ENCODE measurements at regions not wholly inside any gene's neighbourhood (a gene's known extent, or its start where the extent isn't known, plus 50 kb on each side); places are given as distances from the start of the nearest gene placed in this dataset.

DNA sequence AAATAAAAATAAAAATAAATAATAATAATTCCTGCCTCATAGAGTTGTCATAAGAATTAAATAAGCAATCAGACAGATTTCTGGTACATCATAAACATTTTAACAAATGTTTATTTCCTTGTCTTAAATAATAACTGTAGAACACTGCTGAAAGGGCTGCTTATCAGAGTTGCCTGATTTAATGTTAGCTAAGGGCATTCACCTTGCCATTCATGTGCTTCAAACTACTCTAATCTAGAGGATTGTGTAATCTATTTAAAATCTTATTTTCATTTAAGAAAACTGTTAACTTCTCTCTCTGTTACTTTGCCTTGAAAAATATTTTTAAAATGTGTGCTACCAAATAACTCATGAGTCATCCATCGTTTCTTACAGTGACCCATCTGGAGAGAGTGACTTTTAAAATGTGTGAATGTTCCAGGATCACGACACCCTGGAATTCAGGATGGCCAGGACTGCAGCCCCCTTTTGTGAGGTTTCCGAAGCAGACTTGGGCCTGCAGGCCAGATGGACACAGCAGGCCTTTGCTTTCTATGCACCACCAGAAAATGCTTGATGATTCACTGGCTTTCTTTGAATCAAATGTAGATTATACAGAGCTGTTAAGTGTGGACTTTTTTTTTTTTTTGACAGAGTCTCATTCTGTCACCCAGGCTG is 109.1 kb upstream of the TNS3 start:
- no peak for DNase-seq (ENCODE audit: low spot score)

DNA sequence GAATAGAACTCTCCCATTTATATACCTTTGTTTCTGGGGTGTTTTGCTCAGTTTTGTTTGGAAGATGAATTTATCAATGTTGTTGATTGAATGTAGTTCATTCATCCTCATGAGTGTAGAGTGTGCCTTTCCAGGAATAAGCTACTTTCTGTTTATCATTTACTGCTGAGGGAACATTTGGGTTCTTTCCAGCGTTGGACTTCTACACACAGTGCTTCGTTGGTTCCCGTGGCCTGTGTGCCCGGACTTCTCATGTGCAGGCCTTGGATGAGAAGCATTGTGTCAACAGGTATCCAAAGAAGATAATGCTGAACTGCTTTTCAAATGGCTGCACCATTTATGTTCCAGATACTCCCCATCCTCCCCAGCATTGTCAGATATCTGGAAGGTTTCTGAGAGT is 107.6 kb upstream of the TNS3 start:
- DNase-seq (ENCODE audit: low spot score) = no peak

DNA sequence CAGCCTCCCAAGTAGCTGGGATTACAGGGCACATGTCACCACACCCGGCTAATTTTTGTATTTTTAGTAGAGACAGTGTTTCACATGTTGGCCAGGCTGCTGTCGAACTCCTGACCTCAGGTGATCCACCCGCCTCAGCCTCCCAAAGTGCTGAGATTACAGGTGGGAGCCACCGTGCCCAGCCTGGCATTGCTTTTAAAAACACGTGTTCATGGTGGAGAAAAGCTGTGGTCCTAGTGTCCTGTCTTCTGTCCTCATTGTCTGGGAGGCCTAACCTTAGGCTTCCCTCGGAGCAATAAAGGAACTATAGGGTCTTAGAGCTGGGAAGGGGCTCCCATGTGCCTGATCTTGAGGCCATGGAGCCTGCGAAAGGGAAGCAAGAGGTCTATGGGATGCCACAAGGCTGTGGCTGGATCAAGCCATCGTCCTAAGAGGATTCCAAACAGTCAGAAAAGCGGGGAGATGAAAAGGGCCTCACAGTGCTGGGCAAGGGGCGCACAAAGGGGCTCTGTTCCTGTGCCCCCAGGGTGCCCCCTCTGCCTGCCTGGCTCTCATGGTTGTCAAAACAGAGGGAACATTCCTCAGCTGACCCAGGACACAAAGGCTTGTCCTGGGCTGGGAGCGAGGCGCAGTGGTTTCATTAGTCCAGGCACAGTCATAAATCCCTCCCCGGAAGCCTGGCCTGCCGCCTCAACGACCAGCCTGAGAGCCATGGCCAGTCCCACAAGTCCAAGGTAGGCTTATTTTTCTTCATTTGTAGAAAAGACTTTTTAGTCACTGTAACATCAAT is 106.6 kb upstream of the TNS3 start:
- DNase-seq (ENCODE audit: low spot score) = no peak

DNA sequence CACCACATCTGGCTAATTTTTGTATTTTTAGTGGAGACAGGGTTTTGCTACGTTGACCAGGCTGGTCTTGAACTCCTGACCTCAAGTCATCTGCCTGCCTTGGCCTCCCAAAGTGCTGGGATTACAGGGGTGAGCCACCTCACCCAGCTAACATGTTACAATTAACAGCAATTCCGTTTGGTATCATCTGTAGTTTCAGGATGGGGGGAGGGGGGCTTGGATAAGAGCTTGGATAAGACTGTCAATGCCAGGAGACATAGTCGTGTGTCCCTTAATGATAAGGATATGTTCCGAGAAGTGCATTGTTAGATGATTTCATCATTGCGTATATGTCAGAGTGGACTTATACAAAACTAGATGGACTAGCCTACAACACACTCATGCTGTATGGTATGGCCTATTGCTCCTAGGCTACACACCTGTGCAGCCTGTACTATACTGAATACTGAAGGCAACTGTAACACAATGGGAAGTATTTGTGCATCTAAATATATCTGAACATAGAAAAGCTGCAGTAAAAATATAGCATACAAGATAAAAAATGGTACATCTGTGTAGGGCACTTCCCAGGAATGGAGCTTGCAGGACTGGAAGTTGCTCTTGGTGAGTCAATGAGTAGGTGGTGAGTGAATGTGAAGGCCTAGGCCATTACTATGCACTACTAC is 103.9 kb upstream of the TNS3 start:
- DNase-seq (ENCODE audit: low spot score) = no peak

DNA sequence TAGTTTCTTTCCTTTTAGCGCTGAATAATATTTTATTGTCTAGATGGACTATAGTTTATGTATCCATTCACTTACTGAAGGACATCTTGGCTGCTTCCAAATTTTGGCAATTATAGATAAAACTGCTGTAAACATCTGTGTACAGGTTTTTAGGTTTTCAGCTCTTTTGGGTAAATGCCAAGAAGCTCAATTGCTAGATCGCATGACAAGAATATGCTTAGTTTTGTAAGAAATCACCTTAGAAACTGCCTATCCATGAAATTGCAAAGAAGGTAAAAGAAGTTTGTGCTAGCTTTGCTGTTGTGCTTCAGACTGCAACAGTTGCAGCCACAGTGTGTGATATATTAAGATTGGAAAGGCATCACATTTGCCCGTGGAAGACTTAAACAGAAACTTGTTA is 103.2 kb upstream of the TNS3 start:
- no peak for DNase-seq (ENCODE audit: low spot score)

DNA sequence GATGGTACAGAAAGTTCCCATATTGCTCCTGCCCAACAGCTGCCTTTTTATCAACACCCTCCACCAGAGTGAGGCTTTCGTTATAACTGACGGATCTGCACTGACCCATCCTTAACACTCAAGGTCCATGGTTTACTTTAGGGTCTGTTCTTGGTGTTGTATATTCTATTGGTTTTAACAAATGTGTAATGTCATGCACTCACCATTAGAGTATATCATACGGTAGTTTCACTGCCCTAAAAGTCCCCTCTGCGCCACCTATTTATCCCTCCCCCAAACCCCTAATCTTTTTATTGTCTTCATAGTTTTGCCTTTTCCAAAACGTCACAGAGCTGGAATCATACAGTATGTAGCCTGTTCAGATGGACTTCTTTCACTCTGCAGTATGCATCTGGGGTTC is 102.8 kb upstream of the TNS3 start:
- DNase-seq (ENCODE audit: low spot score) = no peak

- DNase-seq (ENCODE audit: low spot score) = no peak
Measured at GRCh38 chr7:47683485-47683898, 101.6 kb upstream of the TNS3 start.

DNA sequence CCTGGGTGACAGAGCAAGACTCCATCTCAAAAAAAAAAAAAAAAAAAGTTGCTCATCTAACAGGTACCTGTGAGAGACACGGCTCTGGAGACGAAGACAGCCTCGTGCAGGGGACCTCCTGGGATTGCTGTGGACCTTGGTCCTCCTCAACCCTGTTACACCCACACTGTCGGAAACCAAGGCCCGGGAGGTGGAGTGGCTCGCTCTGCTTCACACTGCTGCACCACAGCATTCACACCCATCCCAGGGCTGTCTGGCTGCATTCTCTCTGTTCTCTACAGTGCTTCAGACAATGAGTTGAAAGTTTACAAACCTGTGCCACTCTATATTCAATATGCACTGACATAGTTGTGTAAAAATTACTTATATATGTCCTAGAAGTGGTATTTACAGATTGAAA is 101.0 kb upstream of the TNS3 start:
- DNase-seq (ENCODE audit: low spot score) = no peak

DNA sequence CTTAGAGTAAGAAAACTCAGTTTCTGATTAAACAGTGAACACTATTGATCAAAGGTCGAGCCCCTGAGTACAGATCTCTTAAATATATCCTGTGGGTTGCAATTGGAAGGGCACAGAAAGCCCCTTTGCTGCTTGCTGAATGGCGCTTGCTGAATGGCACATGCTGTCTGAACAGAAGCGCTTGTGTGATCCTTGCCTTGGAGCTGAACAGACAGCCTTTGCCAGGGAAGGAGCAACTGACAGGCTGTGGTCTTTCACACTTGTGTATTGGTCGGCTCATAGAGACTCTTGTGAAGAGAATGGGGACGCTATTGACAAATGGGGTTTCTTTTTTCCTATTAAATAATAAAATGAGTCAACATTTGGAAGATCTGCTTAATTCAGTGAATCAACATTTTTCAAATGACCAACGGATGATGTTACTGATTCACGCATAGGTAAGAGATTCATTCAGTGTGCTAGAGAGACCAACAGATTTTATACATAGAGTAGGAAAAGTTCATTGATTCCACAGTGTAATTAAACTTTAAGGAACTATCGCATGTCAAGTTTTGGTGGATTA is 99.4 kb upstream of the TNS3 start:
- DNase-seq (ENCODE audit: low spot score) = no peak

DNA sequence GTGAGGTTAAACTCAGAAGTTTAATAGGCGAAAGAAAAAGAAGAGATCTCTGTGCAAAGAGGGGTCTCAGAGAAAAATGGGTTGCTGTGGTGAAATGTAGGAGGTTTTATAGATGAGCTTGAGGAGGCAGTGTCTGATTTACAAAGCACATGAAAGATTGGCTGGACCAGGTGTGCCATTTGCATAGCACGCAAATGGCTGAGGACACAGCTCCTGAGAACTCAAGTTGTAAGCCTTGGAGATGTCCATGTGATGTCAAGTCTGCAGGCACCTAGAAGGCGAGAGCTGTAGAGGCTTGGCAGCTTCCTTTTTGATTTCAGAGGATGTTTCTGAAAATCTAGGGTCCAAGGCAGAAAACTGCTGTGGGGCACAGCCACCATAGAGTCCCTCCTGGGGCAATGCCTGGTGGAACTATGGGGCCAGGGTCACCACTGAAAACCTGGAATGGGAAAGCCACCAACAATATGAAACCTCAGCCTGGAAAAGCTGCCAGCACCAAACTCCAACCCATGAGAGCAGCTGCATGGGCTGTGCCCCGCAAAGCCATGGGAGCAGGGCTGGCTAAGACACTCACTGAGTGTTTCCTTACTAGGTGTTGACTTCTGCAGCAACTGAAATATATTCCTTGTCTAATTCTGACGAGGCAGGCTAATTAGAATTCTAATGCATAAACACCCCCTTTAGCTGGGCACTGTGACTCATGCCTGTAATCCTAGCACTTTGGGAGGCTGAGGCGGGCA is 96.9 kb upstream of the TNS3 start:
- DNase-seq (ENCODE audit: low spot score) = no peak

DNA sequence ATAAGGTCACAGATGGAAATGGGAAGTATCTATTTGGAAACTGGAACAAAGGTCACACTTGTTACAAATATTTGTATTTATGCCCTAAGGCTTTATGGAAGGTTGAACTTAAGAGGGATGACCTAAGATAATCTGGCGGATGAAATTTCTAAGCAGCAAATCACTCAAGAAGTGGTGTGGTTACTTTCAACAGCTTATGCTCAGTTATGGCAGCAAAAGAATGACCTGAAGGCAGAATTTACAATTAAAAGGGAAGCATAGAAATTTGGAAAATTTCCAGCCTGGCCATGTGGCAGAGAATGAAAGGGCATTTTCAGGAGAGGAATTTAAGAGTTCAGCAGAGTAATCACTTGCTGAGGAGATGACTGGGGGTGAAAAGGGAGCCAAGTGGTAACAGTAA is 95.8 kb upstream of the TNS3 start:
- no peak for DNase-seq (ENCODE audit: low spot score)

DNA sequence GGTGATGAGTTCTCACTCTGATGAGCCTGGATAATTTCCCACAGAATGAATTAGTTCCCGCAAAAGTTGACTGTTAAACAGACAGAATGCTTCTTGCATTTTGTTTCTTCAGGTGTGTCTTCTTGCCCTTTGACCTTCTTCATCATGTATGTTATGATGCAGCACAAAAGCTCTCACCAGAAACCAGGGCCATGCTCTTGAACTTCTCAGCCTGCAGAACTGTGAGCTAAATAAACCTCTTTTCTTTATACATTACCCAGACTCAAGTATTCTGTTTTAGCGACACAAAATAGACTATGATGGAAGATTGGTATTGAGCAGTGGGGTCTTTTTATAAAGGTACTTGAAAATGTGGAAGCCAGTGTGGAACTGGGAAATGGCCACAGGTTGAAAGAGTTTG is 95.2 kb upstream of the TNS3 start:
- no peak for DNase-seq (ENCODE audit: low spot score)

GRCh38 chr7:47672977-47673381 is 91.1 kb upstream of the TNS3 start:
- no peak for DNase-seq (ENCODE audit: low spot score)

DNA sequence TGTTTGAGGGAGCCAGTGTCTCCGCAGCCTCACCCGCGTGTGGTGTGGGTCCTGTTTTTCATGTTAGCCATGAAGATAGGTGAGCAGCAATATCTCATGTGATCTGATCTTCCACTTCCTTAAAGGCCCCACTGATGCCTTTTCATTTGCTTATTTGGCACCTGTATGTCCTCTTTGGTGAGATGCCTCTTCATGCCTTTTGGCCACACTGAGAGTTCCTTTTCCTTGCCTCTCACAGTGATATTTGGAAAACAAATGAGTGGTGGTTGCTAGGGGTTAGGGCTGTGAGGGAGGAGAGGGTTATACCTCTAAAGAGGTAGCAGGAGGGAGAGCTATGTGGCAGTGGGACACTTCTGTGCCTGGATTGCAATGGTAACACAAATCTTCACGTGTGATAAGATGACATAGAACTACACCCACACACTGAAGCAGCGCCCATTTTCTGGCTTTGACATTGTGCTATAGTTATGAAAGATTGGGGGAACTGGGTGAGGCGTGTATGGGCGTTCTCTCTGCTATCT is 90.4 kb upstream of the TNS3 start:
- DNase-seq (ENCODE audit: low spot score) = no peak

DNA sequence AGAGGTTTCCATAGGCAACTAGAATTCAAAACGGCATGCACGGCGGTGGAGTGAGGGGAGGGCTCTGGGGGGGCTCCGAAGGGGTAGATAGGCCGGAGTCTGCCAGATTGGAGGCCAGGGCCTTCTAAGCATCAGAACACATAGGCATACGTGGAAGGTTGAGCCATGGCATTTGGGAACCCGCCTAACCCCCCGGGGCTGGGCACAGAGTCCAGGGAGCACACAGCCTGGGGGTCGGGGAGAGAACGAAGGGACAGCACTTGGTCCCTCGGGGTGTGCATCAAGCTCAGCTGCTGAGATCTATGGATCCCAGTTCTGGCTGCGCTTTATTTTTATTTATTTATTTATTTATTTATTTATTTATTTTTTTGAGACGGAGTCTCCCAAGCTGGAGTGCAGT is 89.4 kb upstream of the TNS3 start:
- DNase-seq (ENCODE audit: low spot score) = no peak

GRCh38 chr7:47670729-47671128 is 88.8 kb upstream of the TNS3 start:
- DNase-seq (ENCODE audit: low spot score) = no peak

GRCh38 chr7:47669901-47670384 is 88.0 kb upstream of the TNS3 start:
- DNase-seq (ENCODE audit: low spot score) = no peak

DNA sequence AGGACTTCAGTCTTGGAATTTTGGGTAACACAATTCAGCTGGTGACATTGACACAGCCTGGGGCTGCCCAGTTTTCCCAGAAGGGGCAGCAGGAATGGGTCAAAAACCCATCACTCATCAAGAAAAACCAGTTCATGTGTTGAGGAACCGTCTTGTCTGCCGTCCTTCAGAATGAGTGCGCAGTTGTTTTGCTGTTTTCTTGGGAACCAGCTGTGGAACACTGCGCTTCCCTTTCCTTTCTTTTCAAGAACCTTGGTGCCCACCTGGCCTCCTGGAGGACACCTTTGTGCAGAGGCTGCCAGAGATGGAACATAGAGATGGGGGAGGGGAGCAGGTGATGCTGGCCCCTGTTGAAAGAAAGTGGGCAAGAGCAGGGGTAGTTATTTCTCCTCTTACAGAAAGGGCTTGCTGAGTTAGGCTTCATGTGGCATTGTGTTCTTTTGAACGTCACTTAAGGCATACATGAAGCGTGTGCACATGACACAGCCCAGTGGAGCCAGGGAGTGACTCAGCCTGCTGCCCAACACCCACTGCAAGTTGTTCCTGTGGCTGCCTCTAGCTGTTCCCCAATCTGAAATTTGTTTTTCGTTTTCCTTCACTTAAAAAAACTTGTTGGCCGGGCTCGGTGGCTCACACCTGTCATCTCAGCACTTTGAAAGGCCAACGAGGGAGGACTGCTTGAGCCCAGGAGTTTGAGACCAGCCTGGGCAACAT is 87.4 kb upstream of the TNS3 start:
- peak; percentile 46 for DNase-seq (ENCODE audit: low spot score)

DNA sequence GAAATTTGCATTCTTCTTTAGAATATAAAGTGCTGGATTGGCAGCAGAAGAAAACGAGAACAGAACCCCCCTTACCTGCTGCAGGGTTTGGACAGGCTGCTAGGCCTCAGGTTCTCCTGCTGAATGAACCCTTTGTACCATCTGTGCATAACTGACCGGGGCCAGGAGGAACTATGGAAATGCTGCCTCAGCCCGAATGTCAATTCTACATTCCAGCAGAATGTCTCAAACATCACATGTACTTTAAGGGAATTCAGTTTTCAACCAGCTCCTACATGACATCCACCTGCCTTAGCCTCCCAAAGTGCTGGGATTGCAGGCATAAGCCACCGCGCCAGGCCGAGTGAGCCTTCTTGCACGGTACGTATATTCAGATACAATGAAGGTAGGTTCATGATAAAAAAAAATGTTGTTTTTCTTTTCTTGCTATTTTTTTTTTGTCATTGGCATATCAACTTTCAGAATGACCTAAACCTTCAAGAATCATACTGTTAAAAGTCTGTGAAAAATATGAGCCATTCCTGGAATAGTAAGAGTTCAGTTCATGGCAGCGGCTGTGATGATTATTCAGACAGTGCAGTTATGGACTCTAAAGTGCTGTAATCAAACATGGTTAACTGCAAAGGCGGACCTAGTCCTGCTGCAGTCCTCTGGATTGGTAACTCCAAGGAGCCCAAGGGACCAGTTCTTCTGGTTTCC is 84.4 kb upstream of the TNS3 start:
- DNase-seq (ENCODE audit: low spot score) = no peak

DNA sequence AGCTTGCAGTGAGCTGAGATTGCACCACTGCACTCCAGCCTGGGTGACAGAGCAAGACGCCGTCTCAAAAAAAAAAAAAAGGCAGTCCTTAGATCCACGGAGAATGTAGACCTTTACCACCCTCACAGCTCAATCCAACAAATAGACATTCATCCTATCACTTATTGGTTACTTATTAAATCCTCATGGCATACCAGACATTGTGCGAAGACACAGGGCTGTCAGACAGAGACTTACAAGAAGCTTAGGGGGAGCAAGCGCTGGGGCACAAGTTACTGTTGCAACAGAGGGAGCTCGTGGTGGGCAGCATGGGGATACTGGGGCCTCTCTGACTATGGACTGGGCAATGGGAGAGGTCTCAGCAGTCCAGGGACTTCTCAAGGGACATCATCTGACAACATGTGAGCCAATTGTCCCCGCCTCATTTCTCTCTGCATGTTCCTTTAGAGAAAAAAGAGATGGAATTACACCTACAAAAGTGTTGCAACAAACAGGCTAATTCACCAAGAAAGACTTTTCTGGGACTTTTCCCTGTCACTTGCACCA is 82.8 kb upstream of the TNS3 start:
- no peak for DNase-seq (ENCODE audit: low spot score)
